Activated CD8-positive, alpha-beta T cell treated with anti-CD3 and anti-CD28 coated beads for 36 hours (primary cell): ENCODE measurements at regions not wholly inside any gene's neighbourhood (a gene's known extent, or its start where the extent isn't known, plus 50 kb on each side); places are given as distances from the start of the nearest gene placed in this dataset.

Experiments
- ATAC-seq: fragments of 200-7000 bp; cut with Tn5 transposase; one replicate; pipeline ENCODE4 v1.10.0; 2021; ENCODE audit warnings: mild to moderate bottlenecking, moderate library complexity
- CTCF ChIA-PET: fragments of 350-600 bp; sonication (Branson Sonifier 250); formaldehyde crosslinking; loops from one replicate; lab custom pipeline; 2021; ENCODE audit warnings: antibody characterized with exemption; lab: Charles Lee
- POLR2A ChIA-PET: fragments of 350-600 bp; sonication (Branson Sonifier 250); formaldehyde crosslinking; loops from one replicate; lab custom pipeline; 2021; ENCODE audit warnings: antibody characterized with exemption; lab: Charles Lee
- DNase-seq: peaks from one replicate; pipeline ENCODE4 v3.0.0-alpha.2; 2020
- H3K27ac Mint-ChIP-seq: one replicate; pipeline ENCODE4 v1.8.0; 2021; ENCODE audit warnings: mild to moderate bottlenecking, mixed read lengths
- H3K27me3 Mint-ChIP-seq: one replicate; pipeline ENCODE4 v1.8.0; 2021; ENCODE audit warnings: mixed read lengths
- H3K36me3 Mint-ChIP-seq: one replicate; pipeline ENCODE4 v1.8.0; 2021; ENCODE audit warnings: low read depth, mixed read lengths
- H3K4me1 Mint-ChIP-seq: one replicate; pipeline ENCODE4 v1.8.0; 2021; ENCODE audit warnings: low read depth, mixed read lengths
- H3K4me3 Mint-ChIP-seq: one replicate; pipeline ENCODE4 v1.8.0; 2021; ENCODE audit warnings: mild to moderate bottlenecking, moderate library complexity, mixed read lengths
- H3K9me3 Mint-ChIP-seq: one replicate; pipeline ENCODE4 v1.8.0; 2021; ENCODE audit warnings: mixed read lengths
- intact Hi-C: fragments of 100-400 bp; cut with micrococcal nuclease; formaldehyde crosslinking; loops from one replicate; pipeline ENCODE4 v1.10.0; 2022
- TF ChIP-seq, protein P1 (sequence below): fragments of 200-600 bp; IDR thresholded peaks from one replicate; pipeline ENCODE4 v1.8.0; 2022; ENCODE audit warnings: antibody characterized with exemption, mild to moderate bottlenecking

DNA sequence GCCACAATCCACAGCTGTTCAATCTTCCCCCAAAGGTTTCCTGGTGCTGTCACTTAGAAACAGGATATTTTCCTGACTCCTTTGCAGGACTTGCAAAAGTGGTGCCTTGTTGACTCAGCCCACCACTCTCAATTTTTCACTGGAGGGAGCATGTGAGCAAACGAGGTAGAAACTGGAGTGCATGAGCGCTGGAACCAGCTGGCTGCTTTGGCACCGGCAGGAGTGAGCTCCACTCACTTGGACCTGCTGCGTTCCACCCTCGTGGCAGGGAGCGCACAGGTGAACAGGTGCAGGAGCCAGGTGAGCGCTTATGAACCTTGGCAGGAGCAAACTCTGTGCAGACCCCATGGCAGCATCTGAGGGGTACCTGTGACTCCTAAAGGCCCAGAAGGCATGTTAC is 364.1 kb upstream of the RORB start:
- no peaks in the 10 kb centered on the region for H3K36me3 Mint-ChIP-seq
- ChIA-PET POLR2A (no interaction called here), CTCF (no interaction called here)
- intact Hi-C loops: no loop called here
- no peaks in the 10 kb centered on the region for H3K4me1 Mint-ChIP-seq
- TF ChIP-seq, protein P1, sequence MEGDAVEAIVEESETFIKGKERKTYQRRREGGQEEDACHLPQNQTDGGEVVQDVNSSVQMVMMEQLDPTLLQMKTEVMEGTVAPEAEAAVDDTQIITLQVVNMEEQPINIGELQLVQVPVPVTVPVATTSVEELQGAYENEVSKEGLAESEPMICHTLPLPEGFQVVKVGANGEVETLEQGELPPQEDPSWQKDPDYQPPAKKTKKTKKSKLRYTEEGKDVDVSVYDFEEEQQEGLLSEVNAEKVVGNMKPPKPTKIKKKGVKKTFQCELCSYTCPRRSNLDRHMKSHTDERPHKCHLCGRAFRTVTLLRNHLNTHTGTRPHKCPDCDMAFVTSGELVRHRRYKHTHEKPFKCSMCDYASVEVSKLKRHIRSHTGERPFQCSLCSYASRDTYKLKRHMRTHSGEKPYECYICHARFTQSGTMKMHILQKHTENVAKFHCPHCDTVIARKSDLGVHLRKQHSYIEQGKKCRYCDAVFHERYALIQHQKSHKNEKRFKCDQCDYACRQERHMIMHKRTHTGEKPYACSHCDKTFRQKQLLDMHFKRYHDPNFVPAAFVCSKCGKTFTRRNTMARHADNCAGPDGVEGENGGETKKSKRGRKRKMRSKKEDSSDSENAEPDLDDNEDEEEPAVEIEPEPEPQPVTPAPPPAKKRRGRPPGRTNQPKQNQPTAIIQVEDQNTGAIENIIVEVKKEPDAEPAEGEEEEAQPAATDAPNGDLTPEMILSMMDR: no peak
- H3K27me3 Mint-ChIP-seq: no peaks in the 10 kb centered on the region
- ATAC-seq (no peak), DNase-seq (no peak)
- no peaks in the 10 kb centered on the region for H3K9me3 Mint-ChIP-seq
- no peak overlapping the region for H3K4me3 Mint-ChIP-seq
- H3K27ac Mint-ChIP-seq: no peak overlapping the region

DNA sequence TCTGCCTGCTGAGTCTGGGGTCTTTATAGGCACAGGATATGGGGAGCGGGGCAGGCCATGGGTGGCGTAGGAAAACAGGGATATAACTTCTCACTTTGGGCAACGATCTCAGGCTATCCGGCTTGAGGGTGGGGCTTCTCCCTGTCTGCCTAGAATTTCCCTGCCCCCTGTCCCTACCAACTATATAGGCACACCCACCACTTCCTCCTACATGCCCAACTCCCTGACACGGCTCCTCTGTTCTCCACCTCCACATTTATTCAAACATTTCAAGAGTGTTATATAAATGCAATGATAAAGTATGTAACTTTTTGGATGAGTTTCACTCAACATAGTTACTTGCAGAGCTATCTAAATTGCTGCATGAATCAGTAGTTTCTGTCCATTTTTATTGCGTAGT is 363.2 kb upstream of the RORB start:
- POLR2A ChIA-PET: no interaction called here
- Mint-ChIP-seq H3K4me1 (no peaks in the 10 kb centered on the region), H3K36me3 (no peaks in the 10 kb centered on the region), H3K4me3 (no peak overlapping the region), H3K27ac (no peak overlapping the region), H3K27me3 (no peaks in the 10 kb centered on the region), H3K9me3 (no peaks in the 10 kb centered on the region)
- CTCF ChIA-PET: no interaction called here
- DNase-seq (no peak), ATAC-seq (no peak)
- TF ChIP-seq, protein P1: no peak
- intact Hi-C loops: no loop called here

DNA sequence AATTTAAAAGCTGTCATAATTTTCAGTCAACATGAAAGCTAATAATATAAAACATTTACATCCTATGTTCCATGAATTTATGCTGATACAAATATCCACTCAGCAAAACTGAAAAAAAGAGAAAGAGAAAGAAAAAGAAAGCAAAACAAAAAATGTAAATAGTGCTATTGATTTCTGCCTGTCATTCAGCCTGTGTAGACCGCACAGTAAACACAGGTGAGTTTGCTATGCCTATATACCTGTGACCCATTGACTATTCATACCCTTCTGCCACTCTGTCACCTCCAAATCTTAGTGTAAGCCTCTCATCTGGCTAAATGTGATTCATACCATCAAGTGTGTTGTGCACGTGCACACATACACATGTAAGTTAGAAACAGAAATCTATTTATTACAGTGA is 359.0 kb upstream of the RORB start:
- ChIA-PET CTCF (no interaction called here), POLR2A (no interaction called here)
- peaks cover 2% of the 10 kb centered on the region for H3K9me3 Mint-ChIP-seq
- DNase-seq (no peak), ATAC-seq (no peak)
- H3K36me3 Mint-ChIP-seq: no peaks in the 10 kb centered on the region
- H3K4me3 Mint-ChIP-seq: no peak overlapping the region
- H3K27ac Mint-ChIP-seq: no peak overlapping the region
- TF ChIP-seq, protein P1: no peak
- H3K27me3 Mint-ChIP-seq: no peaks in the 10 kb centered on the region
- intact Hi-C loops: no loop called here
- no peaks in the 10 kb centered on the region for H3K4me1 Mint-ChIP-seq

GRCh38 chr9:74140141-74140540 is 357.0 kb upstream of the RORB start:
- no peaks in the 10 kb centered on the region for H3K4me1 Mint-ChIP-seq
- no peak overlapping the region for H3K27ac Mint-ChIP-seq
- DNase-seq (no peak), ATAC-seq (no peak)
- POLR2A ChIA-PET: no interaction called here
- intact Hi-C loops: no loop called here
- H3K4me3 Mint-ChIP-seq: no peak overlapping the region
- H3K36me3 Mint-ChIP-seq: no peaks in the 10 kb centered on the region
- H3K27me3 Mint-ChIP-seq: no peaks in the 10 kb centered on the region
- H3K9me3 Mint-ChIP-seq: peaks cover 2% of the 10 kb centered on the region
- TF ChIP-seq, protein P1: no peak
- CTCF ChIA-PET: no interaction called here

DNA sequence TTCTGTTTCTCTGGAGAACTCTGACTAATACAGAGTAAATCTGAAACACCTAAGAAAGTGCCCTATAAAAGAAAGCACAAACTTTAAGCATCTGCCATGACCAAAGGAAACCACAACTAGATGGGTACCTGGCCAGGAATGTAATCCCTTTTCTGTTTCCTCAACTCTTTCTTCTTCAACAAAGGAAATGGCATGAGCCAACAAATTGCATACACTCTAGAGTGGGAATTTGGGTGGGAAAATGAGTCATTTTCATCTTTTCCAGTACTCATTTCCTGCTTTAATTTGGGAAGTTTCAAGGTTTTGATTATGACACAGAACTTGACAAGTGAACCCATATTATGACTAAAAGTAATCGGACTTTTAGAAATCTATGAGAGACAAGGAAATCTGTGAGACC is 349.2 kb upstream of the RORB start:
- H3K4me1 Mint-ChIP-seq: no peaks in the 10 kb centered on the region
- CTCF ChIA-PET: no interaction called here
- H3K36me3 Mint-ChIP-seq: no peaks in the 10 kb centered on the region
- intact Hi-C loops: no loop called here
- no peak for DNase-seq
- POLR2A ChIA-PET: no interaction called here
- TF ChIP-seq, protein P1: no peak
- no peaks in the 10 kb centered on the region for H3K27me3 Mint-ChIP-seq
- H3K4me3 Mint-ChIP-seq: no peak overlapping the region
- H3K9me3 Mint-ChIP-seq: no peaks in the 10 kb centered on the region
- H3K27ac Mint-ChIP-seq: no peak overlapping the region
- ATAC-seq: no peak
